IMR-90 (cell line): ENCODE measurements at regions not wholly inside any gene's neighbourhood (a gene's known extent, or its start where the extent isn't known, plus 50 kb on each side); places are given as distances from the start of the nearest gene placed in this dataset.
A peak's percentile ranks its signal among the peaks of the same experiment; 100 is the strongest.

ENCODE experiments used
- ATAC-seq: fragments of 200-7000 bp; cut with Tn5 transposase; 2 replicates; pipeline ENCODE4 v1.9.1; 2020; ENCODE audit warnings: low read depth, mild to moderate bottlenecking, moderate library complexity
- BruUV-seq: library from RNA; stranded (reverse); fragments of 400-500 nt; replicated peaks from 2 replicates; lab custom pipeline; 2021; lab: Mats Ljungman, UMichigan
- CTCF ChIA-PET: fragments of 300-600 bp; formaldehyde crosslinking; extraction: SDS; loops from one replicate; lab custom pipeline; 2021; ENCODE audit warnings: antibody characterized with exemption; lab: Yijun Ruan, JAX
- POLR2A ChIA-PET: fragments of 300-600 bp; sonication (Branson Sonifier 250); formaldehyde crosslinking; loops from one replicate; lab custom pipeline; 2022; ENCODE audit warnings: antibody characterized with exemption; ENCODE audit not compliant: unreplicated experiment; lab: Charles Lee
- DNase-seq: peaks from one replicate; pipeline ENCODE4 v3.0.0; 2013
- H2AFZ ChIP-seq: replicated peaks from 2 replicates; pipeline ENCODE3; 2013; ENCODE audit warnings: low read length, mild to moderate bottlenecking; ENCODE audit not compliant: poor library complexity
- H2AK5ac ChIP-seq: 2 replicates; pipeline ENCODE4 v1.6.1; 2013; ENCODE audit warnings: low read depth, low read length, inconsistent platforms
- H2AK9ac ChIP-seq: replicated peaks from 2 replicates; pipeline ENCODE3; 2013; ENCODE audit warnings: mild to moderate bottlenecking, low read depth, low read length, moderate library complexity; ENCODE audit not compliant: poor library complexity
- H2BK120ac ChIP-seq: 2 replicates; pipeline ENCODE4 v1.6.1; 2013; ENCODE audit warnings: low read depth, low read length, inconsistent platforms
- H2BK15ac ChIP-seq: 3 replicates; pipeline ENCODE4 v1.6.1; 2013; ENCODE audit warnings: low read depth, low read length, inconsistent platforms
- H2BK20ac ChIP-seq: 2 replicates; pipeline ENCODE4 v1.6.1; 2013; ENCODE audit warnings: low read depth, mild to moderate bottlenecking, inconsistent platforms, low read length, moderate library complexity
- H2BK5ac ChIP-seq: 2 replicates; pipeline ENCODE4 v1.6.1; 2013; ENCODE audit warnings: mild to moderate bottlenecking, low read depth, low read length, inconsistent platforms; ENCODE audit not compliant: poor library complexity, severe bottlenecking
- H3K14ac ChIP-seq: replicated peaks from 2 replicates; pipeline ENCODE4 v1.6.1; 2013; ENCODE audit warnings: low read depth, low read length, inconsistent platforms
- H3K18ac ChIP-seq: 2 replicates; pipeline ENCODE4 v1.6.1; 2013; ENCODE audit warnings: low read depth, low read length, control low read depth
- H3K23ac ChIP-seq: 2 replicates; pipeline ENCODE4 v1.6.1; 2013; ENCODE audit warnings: low read depth, low read length, inconsistent platforms
- H3K27ac ChIP-seq: 2 replicates; pipeline ENCODE4 v1.5.1; 2013; ENCODE audit warnings: mild to moderate bottlenecking, control low read depth, low read length; ENCODE audit not compliant: insufficient read depth
- H3K27me3 ChIP-seq: 2 replicates; pipeline ENCODE4 v1.6.1; 2013; ENCODE audit warnings: low read length; ENCODE audit not compliant: control insufficient read depth, insufficient read depth
- H3K36me3 ChIP-seq: 2 replicates; pipeline ENCODE4 v1.6.1; 2013; ENCODE audit warnings: low read length, mixed read lengths; ENCODE audit not compliant: control insufficient read depth, insufficient read depth
- H3K4ac ChIP-seq: 2 replicates; pipeline ENCODE4 v1.6.1; 2013; ENCODE audit warnings: low read depth, low read length, inconsistent platforms
- H3K4me1 ChIP-seq: 2 replicates; pipeline ENCODE4 v1.6.1; 2013; ENCODE audit warnings: low read length, mixed read lengths; ENCODE audit not compliant: control insufficient read depth, insufficient read depth
- H3K4me2 ChIP-seq: 2 replicates; pipeline ENCODE4 v1.6.1; 2013; ENCODE audit warnings: low read depth, mild to moderate bottlenecking, control low read depth, low read length, moderate library complexity
- H3K4me3 ChIP-seq: 2 replicates; pipeline ENCODE4 v1.5.1; 2013; ENCODE audit warnings: low read depth, mild to moderate bottlenecking, control low read depth, low read length, moderate library complexity; ENCODE audit not compliant: insufficient read depth
- H3K56ac ChIP-seq: 2 replicates; pipeline ENCODE4 v1.6.1; 2013; ENCODE audit warnings: low read length, inconsistent platforms; ENCODE audit not compliant: insufficient read depth; ENCODE audit errors: extremely low read depth
- H3K79me1 ChIP-seq, 2 experiments: 2 replicates each; pipeline ENCODE4 v1.6.1; 2013; ENCODE audit warnings: low read length in 2 of 2, inconsistent platforms in 1 of 2, low read depth in 1 of 2
- H3K9ac ChIP-seq: 2 replicates; pipeline ENCODE4 v1.6.1; 2013; ENCODE audit warnings: low read depth, low read length, control low read depth
- H3K9me1 ChIP-seq: 2 replicates; pipeline ENCODE4 v1.6.1; 2013; ENCODE audit warnings: low read length, inconsistent platforms; ENCODE audit not compliant: insufficient read depth
- H3K9me3 ChIP-seq: 2 replicates; pipeline ENCODE4 v1.6.1; 2013; ENCODE audit warnings: low read length; ENCODE audit not compliant: control insufficient read depth, insufficient read depth
- H4K20me1 ChIP-seq: 2 replicates; pipeline ENCODE4 v1.6.1; 2013; ENCODE audit warnings: low read length, inconsistent platforms; ENCODE audit not compliant: insufficient read depth
- H4K5ac ChIP-seq: 2 replicates; pipeline ENCODE4 v1.6.1; 2013; ENCODE audit warnings: mild to moderate bottlenecking, low read depth, low read length, control low read depth
- H4K8ac ChIP-seq, 2 experiments: 2 replicates each; pipeline ENCODE4 v1.6.1; 2013; ENCODE audit warnings: low read depth in 2 of 2, low read length in 2 of 2, control low read depth in 1 of 2, inconsistent platforms in 1 of 2
- H4K91ac ChIP-seq: 2 replicates; pipeline ENCODE4 v1.6.1; 2013; ENCODE audit warnings: low read depth, low read length, inconsistent platforms; ENCODE audit not compliant: insufficient read depth
- CEBPB ChIP-seq: IDR thresholded peaks from 2 replicates; pipeline ENCODE4 v1.6.1; 2012; ENCODE audit warnings: low read depth, low read length, improper control_type of control experiment
- CHD1 ChIP-seq: IDR thresholded peaks from 2 replicates; pipeline ENCODE4 v1.6.1; 2012; ENCODE audit warnings: low read depth, low read length, improper control_type of control experiment
- ELK1 ChIP-seq: fragments of 150-350 bp; IDR thresholded peaks from 2 replicates; pipeline ENCODE4 v1.6.1; 2016; ENCODE audit warnings: low read depth, mild to moderate bottlenecking, low read length, moderate library complexity, borderline replicate concordance
- FOS ChIP-seq: fragments of 150-350 bp; IDR thresholded peaks from 2 replicates; pipeline ENCODE4 v1.6.1; 2016; ENCODE audit warnings: low read depth, low read length
- MAFK ChIP-seq: IDR thresholded peaks from 2 replicates; pipeline ENCODE4 v1.6.1; 2012; ENCODE audit warnings: low read depth, low read length, improper control_type of control experiment
- MAZ ChIP-seq: IDR thresholded peaks from 2 replicates; pipeline ENCODE4 v1.6.1; 2012; ENCODE audit warnings: low read depth, mild to moderate bottlenecking, low read length, improper control_type of control experiment, moderate library complexity, borderline replicate concordance
- MXI1 ChIP-seq: IDR thresholded peaks from 2 replicates; pipeline ENCODE4 v1.6.1; 2012; ENCODE audit warnings: low read depth, mild to moderate bottlenecking, low read length, moderate library complexity, borderline replicate concordance
- POLR2A ChIP-seq: IDR thresholded peaks from 2 replicates; pipeline ENCODE4 v1.6.1; 2012; ENCODE audit warnings: mild to moderate bottlenecking, low read depth, low read length
- RAD21 ChIP-seq: IDR thresholded peaks from 2 replicates; pipeline ENCODE4 v1.6.1; 2012; ENCODE audit warnings: low read length, improper control_type of control experiment
- RCOR1 ChIP-seq: IDR thresholded peaks from 2 replicates; pipeline ENCODE4 v1.6.1; 2012; ENCODE audit warnings: mild to moderate bottlenecking, low read length, improper control_type of control experiment; ENCODE audit not compliant: insufficient replicate concordance
- RFX5 ChIP-seq: IDR thresholded peaks from 2 replicates; pipeline ENCODE4 v1.8.0; 2012; ENCODE audit warnings: low read depth, mild to moderate bottlenecking, low read length, moderate library complexity
- USF2 ChIP-seq: fragments of 150-350 bp; IDR thresholded peaks from 2 replicates; pipeline ENCODE4 v1.6.1; 2017; ENCODE audit warnings: mild to moderate bottlenecking, antibody characterized with exemption, low read length, low read depth
- WGBS, 2 experiments: methylation state at CpG; one replicate each; pipeline versions ENCODE4 v1.1.5 to v1.1.7; 2013; ENCODE audit warnings: missing lambda C conversion rate in 2 of 2; ENCODE audit not compliant: insufficient read length in 1 of 2; ENCODE audit errors: extremely low coverage in 2 of 2; 5-methylcytosine and 5-hydroxymethylcytosine counted together
- dilution Hi-C: fragments of 300-500 bp; cut with HindIII; formaldehyde crosslinking; loops from one replicate; pipeline ENCODE4 v1.14.3; 2018; ENCODE audit warnings: low sequenced_read_pairs; ENCODE audit not compliant: unreplicated experiment
- in situ Hi-C: fragments of 300-500 bp; cut with MboI; formaldehyde crosslinking; loops from 3 replicates; pipeline ENCODE4 v1.14.3; 2019; ENCODE audit warnings: low sequenced_read_pairs, inconsistent platforms, mixed read lengths
- intact Hi-C: fragments of 100-400 bp; cut with micrococcal nuclease; formaldehyde crosslinking; loops from 2 replicates; pipeline ENCODE4 v1.10.0; 2022
- TF ChIP-seq, protein P1 (sequence below): conservative IDR thresholded peaks from 2 replicates; pipeline ENCODE4 v1.5.1; 2012; ENCODE audit warnings: mild to moderate bottlenecking, low read depth, low read length, improper control_type of control experiment

- Histone ChIP-seq H3K4me3 (no peak overlapping the region), H3K14ac (0 out of 2 replicates have a peak overlapping the region, but pooled peaks have one; percentile 15), H3K9me1 (0 out of 2 replicates have a peak, but pooled peaks cover 3% of the 10 kb centered on the region), H4K8ac (0 out of 4 replicates have a peak overlapping the region, but pooled peaks of 1 of the 2 experiments have one; percentile 40), H3K27me3 (no peaks in the 10 kb centered on the region), H2BK5ac (no peak overlapping the region), H4K91ac (no peak overlapping the region), H2AFZ (peak overlapping the region; percentile 67), H3K79me1 (no peaks in the 10 kb centered on the region), H3K9me3 (no peaks in the 10 kb centered on the region), H2BK120ac (no peak overlapping the region), H2AK9ac (peak overlapping the region; percentile 5), H3K9ac (no peak overlapping the region), H3K4me2 (no peak overlapping the region), H3K36me3 (no peaks in the 10 kb centered on the region), H3K4me1 (peaks cover 3% of the 10 kb centered on the region; the same call in 1 of the 2 replicates), H3K27ac (no peak overlapping the region), H4K20me1 (no peaks in the 10 kb centered on the region), H2AK5ac (peak overlapping the region; percentile 69), H3K4ac (peak overlapping the region; percentile 16; the same call in 1 of the 2 replicates), H3K56ac (no peak overlapping the region), H2BK20ac (no peak overlapping the region), H2BK15ac (peak overlapping the region; percentile 11; the same call in 1 of the 3 replicates), H3K18ac (no peak overlapping the region), H4K5ac (no peak overlapping the region), H3K23ac (0 out of 2 replicates have a peak overlapping the region, but pooled peaks have one; percentile 43)
- no peak for ATAC-seq
- BruUV-seq = no TSS peak
- WGBS, 2 experiments = 78% methylated on average over 5 of the region's 11 CpGs; no CpG with 5 or more reads in 1 of the 2 experiments
- intact Hi-C loops (no loop called here), in situ Hi-C loops (no loop called here), dilution Hi-C loops (no loop called here)
- POLR2A ChIA-PET = no interaction called here
- DNase-seq = peak; percentile 62
- CTCF ChIA-PET = interaction anchor here (0.9 kb wide), 1 partner anchor 9 kb away, joined by 4 read pairs; no protein-coding TSS in a partner anchor
- TF ChIP-seq MXI1 (no peak), RAD21 (no peak), RCOR1 (no peak), POLR2A (no peak), MAZ (no peak), MAFK (no peak), USF2 (no peak), CHD1 (no peak), RFX5 (no peak), CEBPB (no peak), FOS (no peak), ELK1 (no peak)
- TF ChIP-seq, protein P1, sequence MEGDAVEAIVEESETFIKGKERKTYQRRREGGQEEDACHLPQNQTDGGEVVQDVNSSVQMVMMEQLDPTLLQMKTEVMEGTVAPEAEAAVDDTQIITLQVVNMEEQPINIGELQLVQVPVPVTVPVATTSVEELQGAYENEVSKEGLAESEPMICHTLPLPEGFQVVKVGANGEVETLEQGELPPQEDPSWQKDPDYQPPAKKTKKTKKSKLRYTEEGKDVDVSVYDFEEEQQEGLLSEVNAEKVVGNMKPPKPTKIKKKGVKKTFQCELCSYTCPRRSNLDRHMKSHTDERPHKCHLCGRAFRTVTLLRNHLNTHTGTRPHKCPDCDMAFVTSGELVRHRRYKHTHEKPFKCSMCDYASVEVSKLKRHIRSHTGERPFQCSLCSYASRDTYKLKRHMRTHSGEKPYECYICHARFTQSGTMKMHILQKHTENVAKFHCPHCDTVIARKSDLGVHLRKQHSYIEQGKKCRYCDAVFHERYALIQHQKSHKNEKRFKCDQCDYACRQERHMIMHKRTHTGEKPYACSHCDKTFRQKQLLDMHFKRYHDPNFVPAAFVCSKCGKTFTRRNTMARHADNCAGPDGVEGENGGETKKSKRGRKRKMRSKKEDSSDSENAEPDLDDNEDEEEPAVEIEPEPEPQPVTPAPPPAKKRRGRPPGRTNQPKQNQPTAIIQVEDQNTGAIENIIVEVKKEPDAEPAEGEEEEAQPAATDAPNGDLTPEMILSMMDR = no peak
These were observed 70.4 kb upstream of the TANC2 start for GRCh38 chr17:62895320-62896301.
